IPS-NIHi7 (cell line): ENCODE measurements at regions not wholly inside any gene's neighbourhood (a gene's known extent, or its start where the extent isn't known, plus 50 kb on each side); places are given as distances from the start of the nearest gene placed in this dataset.

Experiments used
- DNase-seq: peaks from one replicate; pipeline ENCODE4 v3.0.0; 2012; ENCODE audit warnings: mixed read lengths; ENCODE audit errors: extremely low spot score

GRCh38 chr14:104319491-104320241 is 181.3 kb downstream of the KIF26A start:
- no peak for DNase-seq

GRCh38 chr14:104320611-104321086 is 182.3 kb downstream of the KIF26A start:
- DNase-seq: no peak

DNA sequence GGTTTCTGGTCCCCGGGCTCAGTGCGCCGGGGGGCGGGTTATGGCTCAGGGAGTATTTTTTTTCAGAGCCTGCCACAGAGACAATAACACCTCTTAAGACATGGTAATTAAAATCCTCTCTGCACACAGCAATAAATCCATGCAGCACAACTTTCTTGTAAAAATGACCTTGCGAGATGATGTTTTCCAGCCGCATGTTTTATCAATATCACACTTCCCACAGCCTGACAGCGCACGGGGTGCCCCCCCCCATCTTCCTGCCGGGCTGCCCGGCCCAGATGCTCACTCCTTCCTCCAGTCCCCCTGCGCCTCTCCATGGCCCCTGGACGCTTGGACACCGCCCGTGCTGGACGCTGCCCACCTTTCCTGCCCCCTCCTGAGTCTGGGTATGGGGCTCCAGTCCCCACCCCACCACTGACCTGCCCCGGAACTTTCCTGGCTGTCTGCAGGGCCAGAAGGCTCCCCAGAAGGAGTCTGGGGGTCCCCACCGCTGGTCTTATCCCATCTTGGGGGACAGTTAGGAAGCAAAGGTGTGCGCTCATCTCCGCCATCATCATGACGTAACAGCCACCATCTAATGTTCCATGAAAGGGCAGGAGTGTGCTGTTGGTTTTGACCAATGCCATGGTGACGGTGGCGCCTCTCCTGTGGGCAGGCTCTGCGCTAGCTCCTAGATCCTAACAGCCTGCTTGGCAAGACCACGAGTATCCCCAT is 182.9 kb downstream of the KIF26A start:
- no peak for DNase-seq

GRCh38 chr14:104321802-104322130 is 183.4 kb downstream of the KIF26A start:
- DNase-seq: no peak

- DNase-seq: no peak
Measured at GRCh38 chr14:104322531-104323366, 184.4 kb downstream of the KIF26A start.

DNA sequence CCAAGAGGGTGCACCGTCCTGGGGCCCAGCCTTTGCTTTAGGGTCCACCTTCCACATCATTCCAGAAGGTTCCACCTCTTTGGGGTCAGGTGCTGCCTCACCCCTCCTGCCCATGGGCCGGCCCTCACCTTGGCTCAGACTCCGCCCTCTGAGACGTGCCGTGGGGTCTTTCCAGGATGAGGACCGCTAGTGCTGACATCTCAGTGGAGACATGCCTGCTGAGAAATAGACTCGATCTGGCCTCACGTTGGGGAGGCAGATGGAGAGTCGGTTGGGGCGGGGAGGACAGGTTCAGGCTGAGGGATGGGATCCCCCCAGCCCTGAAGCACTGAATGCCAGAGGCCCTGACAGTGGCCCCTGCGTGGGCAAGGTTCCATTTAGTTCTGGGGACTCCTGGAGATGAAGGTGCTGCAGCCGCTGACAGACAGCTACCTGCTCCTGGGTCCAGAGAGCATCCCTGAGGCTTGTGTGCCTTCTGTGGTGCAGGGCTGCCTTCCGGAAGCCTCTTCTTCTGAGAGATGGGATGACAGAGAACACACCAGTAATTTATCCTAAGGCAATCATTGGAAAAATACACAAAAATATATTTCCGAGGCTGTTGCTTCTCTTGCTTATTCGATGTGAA is 185.3 kb downstream of the KIF26A start:
- no peak for DNase-seq

DNA sequence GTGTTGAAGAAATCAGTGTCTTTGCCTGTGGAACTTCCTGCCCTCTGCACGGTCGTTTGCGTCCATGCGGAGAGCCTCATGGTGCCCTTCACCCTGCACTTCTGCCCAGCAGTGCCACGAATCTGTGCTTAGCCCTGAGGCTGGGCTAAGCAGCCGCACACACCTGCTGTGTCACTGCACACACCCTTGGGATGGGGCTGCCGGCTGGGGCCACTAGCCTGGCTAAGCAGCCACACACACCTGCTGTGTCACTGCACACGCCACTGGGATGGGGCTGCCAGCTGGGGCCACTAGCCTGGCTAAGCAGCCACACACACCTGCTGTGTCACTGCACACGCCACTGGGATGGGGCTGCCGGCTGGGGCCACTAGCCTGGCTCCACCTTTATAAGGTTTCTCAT is 188.5 kb downstream of the KIF26A start:
- DNase-seq: no peak

DNA sequence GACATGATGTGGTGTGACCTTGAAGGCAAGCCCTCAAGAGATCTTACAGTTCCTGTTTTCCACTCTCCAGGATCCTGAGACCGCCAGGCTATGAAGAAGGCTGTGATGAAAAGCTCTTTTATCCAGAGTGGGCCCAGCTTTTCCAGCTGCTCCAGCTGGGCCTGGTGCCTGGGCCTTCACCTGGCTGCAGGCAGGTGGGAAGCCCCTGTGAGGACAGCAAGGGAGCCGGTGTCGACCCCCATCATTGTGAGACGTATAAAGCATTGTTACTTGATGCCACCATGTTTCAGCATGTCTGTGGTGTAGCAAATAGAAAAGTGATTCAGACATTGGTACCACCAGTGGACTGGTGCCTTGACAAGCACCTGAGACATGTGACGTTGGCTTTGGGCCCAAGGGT is 190.2 kb downstream of the KIF26A start:
- no peak for DNase-seq

DNA sequence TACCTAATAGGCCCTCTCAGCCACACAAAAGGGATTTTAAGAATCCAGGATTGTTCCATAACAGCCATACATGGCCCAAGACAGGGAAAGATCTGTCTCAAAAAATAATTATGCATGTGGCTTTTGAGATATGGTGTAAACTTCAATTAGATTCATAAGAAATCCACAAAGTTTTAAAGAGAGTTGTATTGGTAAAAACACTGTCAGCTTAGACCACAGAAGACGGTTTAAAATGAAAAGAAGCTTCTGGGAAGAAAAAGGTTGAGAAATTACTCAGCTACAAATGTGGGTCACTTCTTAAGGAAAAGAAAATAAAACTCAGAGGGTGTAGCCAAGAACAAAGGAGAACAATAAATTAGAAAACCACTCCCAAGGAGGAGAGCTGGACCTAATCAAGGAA is 191.4 kb downstream of the KIF26A start:
- DNase-seq: no peak

- no peak for DNase-seq
Measured at GRCh38 chr14:104331871-104332605, 193.7 kb downstream of the KIF26A start.

GRCh38 chr14:104332634-104333270 is 194.4 kb downstream of the KIF26A start:
- DNase-seq: no peak

DNA sequence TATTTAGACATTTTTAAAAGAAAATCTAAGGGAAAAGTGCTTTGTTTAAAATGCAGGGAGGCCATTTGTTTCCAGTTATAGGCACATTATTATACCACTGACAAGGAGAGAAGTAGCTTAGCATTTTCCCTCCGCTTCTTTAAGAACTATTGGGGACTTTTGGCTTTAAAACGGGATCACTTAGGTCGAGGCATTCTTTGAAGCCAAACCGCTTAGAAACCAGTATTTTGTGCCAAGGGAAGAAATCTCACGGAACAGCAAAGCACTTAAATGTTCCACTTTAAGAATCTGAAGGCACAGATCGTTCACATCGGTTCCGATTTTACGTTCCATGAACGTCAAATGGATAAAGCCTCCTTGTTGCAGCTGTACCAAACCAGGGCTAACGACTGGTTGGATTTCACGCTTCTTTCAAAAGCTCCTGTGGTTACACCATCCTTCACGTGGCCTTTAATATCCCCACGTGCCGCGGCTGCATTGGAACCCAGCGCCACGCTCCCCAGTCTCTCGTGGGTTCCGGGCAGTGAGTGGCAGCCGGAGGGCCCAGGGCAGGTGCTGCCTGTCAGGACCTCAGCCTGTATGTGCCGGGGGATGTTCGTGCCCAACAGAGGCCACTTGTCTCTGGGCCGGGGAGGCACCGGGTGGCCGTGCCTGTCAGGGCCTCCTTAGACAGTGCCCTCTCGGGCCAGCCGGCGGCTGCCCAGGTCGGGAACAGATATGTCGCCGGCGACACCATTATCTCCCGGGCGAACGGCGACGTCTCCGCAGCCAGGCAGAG is 195.4 kb downstream of the KIF26A start:
- DNase-seq: no peak

GRCh38 chr14:104334424-104335161 is 196.2 kb downstream of the KIF26A start:
- DNase-seq: no peak

GRCh38 chr14:104335176-104335575 is 196.8 kb downstream of the KIF26A start:
- no peak for DNase-seq

DNA sequence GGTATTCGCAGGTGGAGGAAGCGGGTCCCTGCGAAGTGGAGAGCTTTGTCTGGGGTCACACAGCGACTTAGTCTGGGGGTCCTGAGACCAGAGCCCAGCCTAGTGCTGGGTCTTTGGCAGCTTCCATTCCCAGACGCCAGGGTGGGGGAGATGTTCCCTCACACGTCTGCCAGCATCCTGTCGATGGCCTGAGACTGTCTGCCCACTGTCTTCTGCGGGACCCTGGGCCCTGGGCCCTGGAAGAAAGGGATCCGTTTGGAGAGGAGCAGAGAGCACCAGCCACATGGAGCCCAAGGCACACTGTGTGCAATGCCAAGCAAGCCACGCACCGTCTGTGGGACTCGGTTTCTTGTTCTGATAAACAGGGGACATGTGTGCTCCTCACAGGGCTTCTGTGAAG is 197.2 kb downstream of the KIF26A start:
- no peak for DNase-seq

GRCh38 chr14:104337351-104337750 is 199.0 kb downstream of the KIF26A start:
- no peak for DNase-seq

- no peak for DNase-seq
Measured at GRCh38 chr14:104339361-104339760, 201.0 kb downstream of the KIF26A start.

DNA sequence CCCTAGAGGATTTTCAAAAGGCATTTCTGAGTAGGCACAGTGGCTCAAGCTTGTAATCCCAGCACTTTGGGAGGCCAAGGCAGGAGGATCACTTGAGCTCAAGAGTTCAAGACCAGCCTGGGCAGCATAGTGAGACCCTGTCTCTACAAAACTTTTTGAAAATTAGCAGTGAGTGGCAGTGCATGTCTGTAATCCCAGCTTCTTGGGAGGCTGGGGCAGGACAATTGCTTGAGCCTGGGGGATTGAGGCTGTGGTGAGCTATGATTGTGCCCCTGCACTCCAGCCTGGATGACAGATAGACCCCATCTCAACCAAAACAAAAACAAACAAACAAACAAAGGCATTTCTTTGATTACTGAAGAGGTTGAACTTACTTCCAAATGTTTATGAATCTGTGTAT is 201.4 kb downstream of the KIF26A start:
- DNase-seq: no peak
